ENCODE measurements at regions not wholly inside any gene's neighbourhood (a gene's known extent, or its start where the extent isn't known, plus 50 kb on each side); places are given as distances from the start of the nearest gene placed in this dataset.

- Histone ChIP-seq H3K4me3 (ENCODE audit: low read length) (no peak overlapping the region), H3K27me3 (ENCODE audit: control insufficient read depth, insufficient read depth, low read length) (no peaks in the 10 kb centered on the region), H3K27ac (ENCODE audit: low read length) (no peak overlapping the region), H3K36me3 (ENCODE audit: control insufficient read depth, insufficient read depth, low read length) (no peaks in the 10 kb centered on the region), H3K4me1 (ENCODE audit: control insufficient read depth, insufficient read depth, low read length) (peaks cover 2% of the 10 kb centered on the region; the same call in 1 of the 2 replicates), H3K9me3 (ENCODE audit: control insufficient read depth, insufficient read depth, low read length) (no peaks in the 10 kb centered on the region)
- no peak for DNase-seq (ENCODE audit: low read depth, low spot score)
Measured at GRCh38 chr5:123805300-123805699, 293.3 kb downstream of the CSNK1G3 start.

GRCh38 chr5:123803359-123803758, 291.4 kb downstream of the CSNK1G3 start:
- WGBS (ENCODE audit: insufficient coverage, insufficient read length), result no CpG with 5 or more reads among the region's 3 CpGs
- DNase-seq (ENCODE audit: low read depth, low spot score), result no peak

GRCh38 chr5:123802298-123802951, 290.4 kb downstream of the CSNK1G3 start:
- no peak for DNase-seq (ENCODE audit: low read depth, low spot score)
- WGBS (ENCODE audit: insufficient coverage, insufficient read length), result no CpG with 5 or more reads among the region's 4 CpGs
- no peaks in the 10 kb centered on the region for H3K27me3 ChIP-seq (ENCODE audit: control insufficient read depth, insufficient read depth, low read length)
- H3K27ac ChIP-seq (ENCODE audit: low read length), result no peak overlapping the region
- H3K4me1 ChIP-seq (ENCODE audit: control insufficient read depth, insufficient read depth, low read length), result peaks cover 2% of the 10 kb centered on the region; the same call in 1 of the 2 replicates
- H3K36me3 ChIP-seq (ENCODE audit: control insufficient read depth, insufficient read depth, low read length), result no peaks in the 10 kb centered on the region
- no peaks in the 10 kb centered on the region for H3K9me3 ChIP-seq (ENCODE audit: control insufficient read depth, insufficient read depth, low read length)
- H3K4me3 ChIP-seq (ENCODE audit: low read length), result no peak overlapping the region

More at GRCh38 chr5:123803359-123803758, 291.4 kb downstream of the CSNK1G3 start:
- no peaks in the 10 kb centered on the region for H3K9me3 ChIP-seq (ENCODE audit: control insufficient read depth, insufficient read depth, low read length)
- H3K27me3 ChIP-seq (ENCODE audit: control insufficient read depth, insufficient read depth, low read length), result no peaks in the 10 kb centered on the region
- H3K36me3 ChIP-seq (ENCODE audit: control insufficient read depth, insufficient read depth, low read length), result no peaks in the 10 kb centered on the region
- H3K4me3 ChIP-seq (ENCODE audit: low read length), result no peak overlapping the region
- peaks cover 2% of the 10 kb centered on the region; the same call in 1 of the 2 replicates for H3K4me1 ChIP-seq (ENCODE audit: control insufficient read depth, insufficient read depth, low read length)
- no peak overlapping the region for H3K27ac ChIP-seq (ENCODE audit: low read length)

- no peaks in the 10 kb centered on the region for H3K9me3 ChIP-seq (ENCODE audit: control insufficient read depth, insufficient read depth, low read length)
- no peaks in the 10 kb centered on the region for H3K36me3 ChIP-seq (ENCODE audit: control insufficient read depth, insufficient read depth, low read length)
- no peak overlapping the region for H3K27ac ChIP-seq (ENCODE audit: low read length)
- H3K4me1 ChIP-seq (ENCODE audit: control insufficient read depth, insufficient read depth, low read length), result peaks cover 2% of the 10 kb centered on the region; the same call in 1 of the 2 replicates
- no CpG with 5 or more reads among the region's 1 CpG for WGBS (ENCODE audit: insufficient coverage, insufficient read length)
- no peak overlapping the region for H3K4me3 ChIP-seq (ENCODE audit: low read length)
- no peaks in the 10 kb centered on the region for H3K27me3 ChIP-seq (ENCODE audit: control insufficient read depth, insufficient read depth, low read length)
- DNase-seq (ENCODE audit: low read depth, low spot score), result no peak
Measured at GRCh38 chr5:123800640-123801039, 288.7 kb downstream of the CSNK1G3 start.

GRCh38 chr5:123795688-123796087, 283.7 kb downstream of the CSNK1G3 start:
- no peak overlapping the region for H3K27ac ChIP-seq (ENCODE audit: low read length)
- H3K4me3 ChIP-seq (ENCODE audit: low read length), result no peak overlapping the region
- no peaks in the 10 kb centered on the region for H3K27me3 ChIP-seq (ENCODE audit: control insufficient read depth, insufficient read depth, low read length)
- no peaks in the 10 kb centered on the region for H3K9me3 ChIP-seq (ENCODE audit: control insufficient read depth, insufficient read depth, low read length)
- WGBS (ENCODE audit: insufficient coverage, insufficient read length), result no CpG with 5 or more reads among the region's 3 CpGs
- no peak for DNase-seq (ENCODE audit: low read depth, low spot score)
- H3K4me1 ChIP-seq (ENCODE audit: control insufficient read depth, insufficient read depth, low read length), result no peaks in the 10 kb centered on the region
- no peaks in the 10 kb centered on the region for H3K36me3 ChIP-seq (ENCODE audit: control insufficient read depth, insufficient read depth, low read length)

GRCh38 chr5:123790226-123790625, 278.2 kb downstream of the CSNK1G3 start:
- no peaks in the 10 kb centered on the region for H3K9me3 ChIP-seq (ENCODE audit: control insufficient read depth, insufficient read depth, low read length)
- H3K36me3 ChIP-seq (ENCODE audit: control insufficient read depth, insufficient read depth, low read length), result no peaks in the 10 kb centered on the region
- no peak overlapping the region for H3K27ac ChIP-seq (ENCODE audit: low read length)
- WGBS (ENCODE audit: insufficient coverage, insufficient read length), result no CpG with 5 or more reads among the region's 2 CpGs
- no peak for DNase-seq (ENCODE audit: low read depth, low spot score)
- no peak overlapping the region for H3K4me3 ChIP-seq (ENCODE audit: low read length)
- no peaks in the 10 kb centered on the region for H3K4me1 ChIP-seq (ENCODE audit: control insufficient read depth, insufficient read depth, low read length)
- no peaks in the 10 kb centered on the region for H3K27me3 ChIP-seq (ENCODE audit: control insufficient read depth, insufficient read depth, low read length)

GRCh38 chr5:123787635-123788034, 275.7 kb downstream of the CSNK1G3 start:
- Histone ChIP-seq H3K27ac (ENCODE audit: low read length) (no peak overlapping the region), H3K4me3 (ENCODE audit: low read length) (no peak overlapping the region), H3K9me3 (ENCODE audit: control insufficient read depth, insufficient read depth, low read length) (no peaks in the 10 kb centered on the region), H3K27me3 (ENCODE audit: control insufficient read depth, insufficient read depth, low read length) (no peaks in the 10 kb centered on the region), H3K36me3 (ENCODE audit: control insufficient read depth, insufficient read depth, low read length) (no peaks in the 10 kb centered on the region), H3K4me1 (ENCODE audit: control insufficient read depth, insufficient read depth, low read length) (no peaks in the 10 kb centered on the region)
- DNase-seq (ENCODE audit: low read depth, low spot score), result no peak

- Histone ChIP-seq H3K27ac (ENCODE audit: low read length) (no peak overlapping the region), H3K4me3 (ENCODE audit: low read length) (no peak overlapping the region), H3K27me3 (ENCODE audit: control insufficient read depth, insufficient read depth, low read length) (no peaks in the 10 kb centered on the region), H3K36me3 (ENCODE audit: control insufficient read depth, insufficient read depth, low read length) (no peaks in the 10 kb centered on the region), H3K4me1 (ENCODE audit: control insufficient read depth, insufficient read depth, low read length) (no peaks in the 10 kb centered on the region), H3K9me3 (ENCODE audit: control insufficient read depth, insufficient read depth, low read length) (no peaks in the 10 kb centered on the region)
- DNase-seq (ENCODE audit: low read depth, low spot score), result no peak
- no CpG with 5 or more reads among the region's 1 CpG for WGBS (ENCODE audit: insufficient coverage, insufficient read length)
Measured at GRCh38 chr5:123787136-123787535, 275.2 kb downstream of the CSNK1G3 start.

GRCh38 chr5:123786411-123786810, 274.4 kb downstream of the CSNK1G3 start:
- WGBS (ENCODE audit: insufficient coverage, insufficient read length), result no CpG with 5 or more reads among the region's 5 CpGs
- no peak for DNase-seq (ENCODE audit: low read depth, low spot score)
- Histone ChIP-seq H3K9me3 (ENCODE audit: control insufficient read depth, insufficient read depth, low read length) (no peaks in the 10 kb centered on the region), H3K4me1 (ENCODE audit: control insufficient read depth, insufficient read depth, low read length) (no peaks in the 10 kb centered on the region), H3K27me3 (ENCODE audit: control insufficient read depth, insufficient read depth, low read length) (no peaks in the 10 kb centered on the region), H3K36me3 (ENCODE audit: control insufficient read depth, insufficient read depth, low read length) (no peaks in the 10 kb centered on the region), H3K4me3 (ENCODE audit: low read length) (no peak overlapping the region), H3K27ac (ENCODE audit: low read length) (no peak overlapping the region)

GRCh38 chr5:123785162-123786071, 273.4 kb downstream of the CSNK1G3 start:
- Histone ChIP-seq H3K4me3 (ENCODE audit: low read length) (no peak overlapping the region), H3K27ac (ENCODE audit: low read length) (no peak overlapping the region), H3K9me3 (ENCODE audit: control insufficient read depth, insufficient read depth, low read length) (no peaks in the 10 kb centered on the region), H3K36me3 (ENCODE audit: control insufficient read depth, insufficient read depth, low read length) (no peaks in the 10 kb centered on the region), H3K4me1 (ENCODE audit: control insufficient read depth, insufficient read depth, low read length) (no peaks in the 10 kb centered on the region), H3K27me3 (ENCODE audit: control insufficient read depth, insufficient read depth, low read length) (no peaks in the 10 kb centered on the region)
- WGBS (ENCODE audit: insufficient coverage, insufficient read length), result no CpG with 5 or more reads among the region's 5 CpGs
- no peak for DNase-seq (ENCODE audit: low read depth, low spot score)

Measured in iPS DF 6.9 (cell line).